Right lobe of liver (tissue), 4 donors: ENCODE measurements at regions not wholly inside any gene's neighbourhood (a gene's known extent, or its start where the extent isn't known, plus 50 kb on each side); places are given as distances from the start of the nearest gene placed in this dataset.

Experiments
- CTCF ChIP-seq, 4 donors: fragments of 200-600 bp in 3 of 4; fragments of 450-650 bp in 1 of 4; IDR thresholded peaks; one replicate each; pipeline versions ENCODE4 v1.5.1 to v1.8.0; 2016 to 2022; ENCODE audit warnings: antibody characterized with exemption in 4 of 4, mild to moderate bottlenecking in 2 of 4
- POLR2A ChIP-seq: fragments of 450-650 bp; IDR thresholded peaks from one replicate; pipeline ENCODE4 v1.6.1; 2017; ENCODE audit warnings: antibody characterized with exemption, mild to moderate bottlenecking
- donor health status: DM: no; HTN: no; CAD: no.
- donor health status: DM: no; HTN: no; CAD: no.
- donor health status: DM: no; HTN: yes; CAD: no.

GRCh38 chr2:236731767-236732580, 162.3 kb downstream of the ACKR3 start:
- TF ChIP-seq CTCF (IDR thresholded peaks at IDR 0.05) (no peak), POLR2A (peak; percentile 5)
